GM18520 (cell line): ENCODE measurements at regions not wholly inside any gene's neighbourhood (a gene's known extent, or its start where the extent isn't known, plus 50 kb on each side); places are given as distances from the start of the nearest gene placed in this dataset.

Source experiments
- ATAC-seq: cut with Tn5 transposase; IDR thresholded peaks from one replicate; pipeline ENCODE4 v1.9.1; 2021; ENCODE audit not compliant: unreplicated experiment

DNA sequence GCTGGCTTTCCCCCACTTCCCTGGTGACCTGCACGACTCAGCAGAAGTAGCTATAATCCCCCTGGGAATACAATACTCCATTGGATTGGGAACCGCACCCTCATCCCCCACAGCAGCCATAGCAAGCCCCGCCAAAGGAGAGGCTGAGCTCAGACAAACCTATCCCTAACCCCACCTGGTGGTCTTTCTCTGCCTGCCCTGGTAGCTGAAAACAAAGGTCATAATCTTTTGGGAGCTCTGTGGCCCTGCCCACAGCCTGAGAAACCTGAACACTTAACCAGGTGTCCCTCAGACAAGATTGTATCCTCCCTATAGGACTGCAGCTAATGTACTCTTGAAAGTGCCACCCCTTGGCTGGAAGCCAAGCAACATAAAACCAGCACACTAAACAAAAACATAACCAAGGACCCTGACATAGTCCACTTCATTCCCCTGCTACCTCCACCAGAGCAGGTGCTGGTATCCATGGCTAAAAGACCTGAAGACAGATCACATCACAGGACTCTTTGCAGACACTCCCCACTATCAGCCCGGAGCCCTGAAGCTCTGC is 71.6 kb upstream of the RUNX1 start:
- ATAC-seq = no peak

DNA sequence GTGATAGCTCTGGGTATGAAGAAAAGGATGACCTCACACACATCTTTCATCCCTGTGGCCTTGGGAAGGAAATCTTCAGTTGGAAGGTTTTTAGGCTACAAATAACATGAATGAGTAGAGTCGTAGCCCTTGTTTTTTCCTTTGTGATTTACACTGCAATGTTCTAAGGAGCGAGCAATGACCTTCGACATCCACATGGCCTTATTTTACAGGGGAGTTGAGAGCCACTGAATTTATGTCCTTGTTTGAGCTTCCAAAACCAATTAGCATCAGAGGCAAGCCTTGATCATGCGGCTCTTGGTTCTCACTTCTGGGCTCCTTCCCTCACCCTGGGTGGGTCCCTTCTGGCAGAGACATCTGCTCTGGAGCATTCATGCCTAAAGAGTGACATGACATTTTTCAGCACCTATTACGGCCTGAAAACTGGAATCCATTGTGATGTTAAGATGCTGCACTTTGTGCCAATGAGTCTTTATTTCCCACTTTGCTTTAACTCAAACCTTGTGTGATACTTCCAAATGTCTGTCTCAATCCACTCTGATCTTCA is 70.5 kb upstream of the RUNX1 start:
- no peak for ATAC-seq

DNA sequence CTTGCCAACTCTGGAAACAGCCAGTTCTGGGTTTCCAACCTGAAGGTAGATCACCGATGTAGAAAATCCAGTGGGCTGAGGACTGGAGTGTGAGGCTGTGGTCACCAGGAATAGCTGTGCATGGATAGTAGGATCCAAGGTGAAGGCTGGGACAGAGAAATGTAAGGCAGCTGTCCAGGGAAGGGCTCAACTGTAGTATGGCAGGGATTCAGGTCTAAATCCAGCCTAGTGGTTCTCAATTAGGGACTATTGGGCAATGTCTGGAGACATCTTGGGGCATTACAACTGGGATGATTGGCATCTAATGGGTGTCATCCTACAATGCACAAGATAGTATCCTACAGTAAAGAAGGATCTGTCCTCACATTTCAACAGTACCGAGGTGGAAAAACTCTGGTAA is 67.7 kb upstream of the RUNX1 start:
- ATAC-seq = no peak

DNA sequence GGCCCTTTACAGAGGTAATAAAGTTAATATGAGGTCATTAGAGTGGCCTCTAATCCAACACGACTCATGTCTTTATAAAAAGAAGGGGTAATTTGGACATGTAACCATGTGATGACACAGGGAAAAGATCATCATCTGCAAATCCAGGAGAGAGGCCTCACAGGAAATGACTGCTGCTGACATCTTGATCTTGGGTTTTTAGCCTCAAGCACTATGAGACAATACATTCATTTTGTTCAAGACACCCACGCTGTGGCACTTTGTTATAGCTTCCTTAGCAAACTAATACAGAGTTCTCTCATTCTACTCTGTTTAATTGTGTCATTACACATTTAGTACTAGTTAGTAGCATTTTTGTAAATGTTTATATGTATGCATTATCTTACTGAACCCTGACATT is 64.0 kb upstream of the RUNX1 start:
- no peak for ATAC-seq

DNA sequence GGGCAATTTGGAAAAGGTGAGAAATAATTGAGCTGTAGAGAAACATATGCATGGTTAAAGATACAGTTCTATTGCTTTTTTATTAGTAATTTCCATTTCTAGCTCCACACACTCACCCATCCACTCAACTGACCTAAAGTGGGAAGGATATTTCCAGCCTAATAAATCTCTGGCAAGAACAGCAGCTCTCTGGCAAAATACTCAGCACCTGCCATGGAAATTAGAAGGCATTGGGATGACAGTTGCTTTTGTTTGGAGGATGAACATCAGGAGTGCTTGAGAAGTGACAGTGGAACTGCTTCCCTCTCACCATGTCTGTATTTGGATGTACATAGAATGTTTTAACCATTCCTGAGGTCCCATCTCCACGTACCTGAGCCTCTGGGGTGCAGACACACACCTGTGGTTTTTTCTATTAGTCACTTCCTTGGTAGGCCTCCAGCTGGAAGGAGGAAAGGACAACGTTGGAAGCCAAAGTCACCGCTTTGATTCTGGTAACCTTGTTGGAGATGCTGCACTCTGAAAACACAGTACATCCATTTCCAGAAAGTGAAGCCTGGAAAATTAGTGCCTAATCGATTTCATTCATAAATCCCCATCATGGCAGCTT is 62.3 kb upstream of the RUNX1 start:
- ATAC-seq = no peak

DNA sequence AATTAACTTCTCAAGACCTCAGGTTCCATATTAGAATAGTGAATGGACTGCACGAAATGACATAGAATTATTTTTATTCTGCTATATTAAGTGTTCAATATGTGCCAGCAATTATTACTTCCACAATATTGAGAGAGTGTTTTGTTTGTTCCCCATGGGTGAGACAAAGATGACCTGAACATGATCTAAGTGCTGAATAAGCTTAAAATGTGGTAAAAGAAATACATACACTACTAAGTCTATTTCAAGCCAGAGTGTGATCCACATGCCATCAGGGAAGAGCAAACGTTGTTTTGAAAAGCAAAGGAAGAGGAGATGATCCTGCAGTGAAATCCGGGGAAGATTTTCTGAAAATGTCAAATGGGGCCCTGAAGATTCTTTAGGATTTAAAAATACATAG is 59.8 kb upstream of the RUNX1 start:
- no peak for ATAC-seq

DNA sequence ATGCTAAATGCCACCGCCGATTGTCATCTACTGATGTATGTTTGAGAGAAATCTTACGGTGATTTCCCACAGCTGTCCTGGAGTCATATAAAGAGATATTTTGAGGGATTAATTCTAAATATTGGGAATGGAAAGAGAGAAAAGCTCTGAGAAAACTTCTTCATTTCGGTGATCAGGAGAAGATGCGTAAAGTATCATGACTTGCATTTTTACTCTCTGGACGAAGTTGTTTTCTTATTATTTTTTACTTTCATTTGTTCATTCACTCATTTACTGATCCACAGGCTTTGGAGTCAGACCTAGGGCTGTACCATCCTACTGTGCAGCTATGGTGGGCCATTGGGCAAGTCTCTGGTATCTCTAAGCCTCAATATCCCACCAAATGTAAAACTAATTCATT is 58.4 kb upstream of the RUNX1 start:
- ATAC-seq = no peak

DNA sequence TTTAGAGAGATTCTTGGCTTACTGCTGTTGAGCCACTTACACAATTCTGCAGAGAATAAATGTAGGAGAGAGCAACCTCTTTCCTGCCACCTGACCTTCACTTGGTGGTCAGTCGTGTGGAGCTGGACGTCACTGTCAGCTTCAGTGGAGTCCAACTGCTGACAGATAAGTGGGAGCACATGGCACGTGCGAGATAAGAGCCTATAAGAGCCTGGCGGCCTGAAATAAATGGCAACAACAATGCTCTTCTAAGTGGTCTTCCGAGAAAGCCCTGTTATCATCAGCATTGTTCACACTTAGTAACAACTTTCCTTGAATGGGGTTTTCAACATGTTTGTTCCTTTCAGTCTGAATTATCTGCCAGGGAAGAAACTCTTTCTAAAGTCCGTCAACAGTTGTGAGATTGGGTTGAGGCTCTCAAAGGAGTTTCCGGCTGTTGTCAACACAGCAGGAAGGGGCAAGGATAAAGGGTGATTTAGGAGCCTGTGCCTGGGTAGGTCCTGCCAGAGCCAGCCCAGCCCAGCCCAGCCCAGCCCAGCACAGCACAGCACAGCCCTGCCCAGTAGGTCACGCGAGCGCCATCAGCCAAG is 57.2 kb upstream of the RUNX1 start:
- ATAC-seq = no peak

DNA sequence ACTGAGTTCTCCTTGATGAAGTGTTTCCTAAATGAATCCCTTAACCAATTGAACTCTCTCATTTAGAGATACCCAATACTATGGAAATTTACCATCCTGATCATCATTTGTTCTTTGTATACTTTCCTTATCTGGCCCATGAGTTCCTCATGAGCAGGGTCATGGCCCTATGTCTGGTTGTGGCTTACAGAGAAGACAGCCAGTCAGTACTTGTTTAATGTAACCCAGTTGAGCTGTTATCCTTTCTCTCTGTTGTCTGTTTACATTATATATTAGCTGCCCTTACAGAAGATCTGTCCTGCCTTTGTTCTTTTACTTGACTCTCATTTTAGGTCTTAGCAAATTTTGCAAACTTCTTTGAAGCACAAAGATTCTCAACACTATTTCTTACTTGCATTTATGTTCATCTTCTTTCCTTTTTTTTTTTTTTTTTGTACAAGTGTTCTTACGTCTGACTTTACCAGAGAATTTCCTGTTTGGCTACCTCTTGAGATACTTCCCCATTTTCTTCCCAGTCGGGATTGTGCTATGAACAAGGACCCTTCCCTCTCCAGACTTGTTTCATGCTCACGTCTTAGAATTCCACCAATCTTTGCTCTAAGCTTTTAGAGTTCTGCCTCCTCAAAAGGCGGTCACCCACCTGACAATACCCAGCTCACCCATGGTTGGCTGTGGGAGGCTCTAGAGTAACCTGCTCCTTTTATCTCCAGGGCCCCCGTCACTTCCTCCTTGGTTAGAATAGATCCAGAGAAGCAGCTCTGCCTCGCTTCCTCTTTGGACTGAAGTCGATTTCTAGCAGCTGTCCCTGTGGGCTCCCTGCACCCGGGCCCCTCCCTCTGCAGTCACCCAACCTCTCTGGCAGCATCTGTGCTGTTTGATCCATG is 53.6 kb upstream of the RUNX1 start:
- ATAC-seq = no peak

DNA sequence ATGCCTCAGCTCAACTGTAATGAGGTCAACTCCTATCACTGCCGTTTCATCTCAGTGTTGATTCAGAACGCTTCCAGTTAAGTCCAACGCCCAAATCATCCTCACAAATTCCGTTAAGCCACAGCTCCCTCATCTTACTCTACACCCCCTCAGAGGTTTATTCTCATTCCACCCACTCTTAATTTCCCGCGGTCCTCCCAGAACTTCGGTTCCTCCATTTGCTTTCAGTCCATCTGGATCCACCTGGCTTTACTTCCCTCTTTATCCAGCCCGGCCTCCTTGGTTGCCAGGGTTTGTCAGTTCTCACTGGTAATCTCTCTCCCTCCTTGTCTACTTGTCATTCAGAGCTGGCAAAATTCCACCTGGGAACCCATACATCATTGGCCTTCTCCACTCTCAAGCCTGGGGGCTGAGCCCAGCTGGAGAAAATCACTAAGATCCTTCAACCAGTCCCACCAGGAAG is 51.3 kb upstream of the RUNX1 start:
- ATAC-seq = no peak

DNA sequence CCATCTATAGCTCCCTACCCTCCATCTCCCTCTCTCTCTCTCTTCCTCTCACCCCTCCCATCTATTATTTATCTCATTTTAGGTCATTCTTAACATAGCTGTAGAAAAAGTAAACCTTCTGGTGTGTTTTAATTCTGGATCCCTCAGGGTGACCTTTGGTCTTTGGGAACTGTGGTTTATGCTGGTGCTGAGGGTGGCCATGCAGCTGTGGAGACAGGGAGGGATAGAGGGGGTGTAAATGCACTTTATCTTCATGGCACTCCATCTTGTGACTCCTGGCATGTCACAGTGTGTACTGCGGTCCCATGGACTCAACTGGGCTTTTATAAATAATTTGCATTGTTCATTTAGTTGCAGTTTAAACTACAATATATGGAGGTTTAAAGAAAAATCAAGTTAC is 50.2 kb upstream of the RUNX1 start:
- no peak for ATAC-seq
